ENCODE measurements at regions not wholly inside any gene's neighbourhood (a gene's known extent, or its start where the extent isn't known, plus 50 kb on each side); places are given as distances from the start of the nearest gene placed in this dataset.
"Not testable (repeated sequence)": the region's sequence is repeated elsewhere in the genome, so short reads cannot be mapped to it uniquely, and the experiment has no call there.

- Histone ChIP-seq H3K4me1 (replicated peaks) (no peaks in the 10 kb centered on the region), H3K27ac (peak overlapping the region in 1 of 2 donors; percentile 52), H3K36me3 (no peaks in the 10 kb centered on the region), H3K9me3 (no peaks in the 10 kb centered on the region), H3K27me3 (replicated peaks; ENCODE audit: insufficient read depth) (no peaks in the 10 kb centered on the region), H3K4me3 (no peak overlapping the region)
- intact Hi-C loops (cut with DNase I) = no loop called here
- TF ChIP-seq CTCF (IDR thresholded peaks at IDR 0.05) (no peak), POLR2AphosphoS5 (IDR thresholded peaks at IDR 0.05) (peak; percentile 44)
- peak; percentile 25 for DNase-seq (ENCODE audit: low spot score)
- 40% methylated on average over 2 of the region's 2 CpGs for WGBS
These were observed 118.9 kb downstream of the AKR1D1 start for GRCh38 chr7:138195151-138195571.

GRCh38 chr7:138196503-138196946 is 120.3 kb downstream of the AKR1D1 start:
- WGBS = 43% methylated on average over 3 of the region's 3 CpGs
- H3K4me3 ChIP-seq; intact Hi-C loops (cut with DNase I); H3K4me1 ChIP-seq (replicated peaks); H3K27ac ChIP-seq; H3K9me3 ChIP-seq; DNase-seq (ENCODE audit: low spot score); H3K36me3 ChIP-seq; H3K27me3 ChIP-seq (replicated peaks; ENCODE audit: insufficient read depth): not testable (repeated sequence)

- WGBS = 42% methylated on average over 2 of the region's 2 CpGs
- Histone ChIP-seq H3K4me1 (replicated peaks) (no peaks in the 10 kb centered on the region), H3K9me3 (no peaks in the 10 kb centered on the region), H3K27me3 (replicated peaks; ENCODE audit: insufficient read depth) (no peaks in the 10 kb centered on the region), H3K27ac (no peak overlapping the region), H3K36me3 (no peaks in the 10 kb centered on the region), H3K4me3 (no peak overlapping the region)
- intact Hi-C loops (cut with DNase I) = no loop called here
- DNase-seq (ENCODE audit: low spot score) = no peak
- TF ChIP-seq CTCF (IDR thresholded peaks at IDR 0.05) (no peak), POLR2AphosphoS5 (IDR thresholded peaks at IDR 0.05) (no peak), POLR2A (IDR thresholded peaks at IDR 0.05) (no peak)
These were observed 121.0 kb downstream of the AKR1D1 start for GRCh38 chr7:138196971-138197896.

- H3K9me3 ChIP-seq = no peaks in the 10 kb centered on the region
- H3K4me1 ChIP-seq (replicated peaks) = no peaks in the 10 kb centered on the region
- no peaks in the 10 kb centered on the region for H3K36me3 ChIP-seq
- DNase-seq (ENCODE audit: low spot score) = no peak
- 18% methylated on average over 5 of the region's 5 CpGs for WGBS
- H3K27ac ChIP-seq = no peak overlapping the region
- H3K27me3 ChIP-seq (replicated peaks; ENCODE audit: insufficient read depth) = no peaks in the 10 kb centered on the region
- TF ChIP-seq POLR2A (IDR thresholded peaks at IDR 0.05) (no peak), CTCF (IDR thresholded peaks at IDR 0.05) (no peak), POLR2AphosphoS5 (IDR thresholded peaks at IDR 0.05) (no peak)
- intact Hi-C loops (cut with DNase I) = no loop called here
- H3K4me3 ChIP-seq = no peak overlapping the region
These were observed 128.2 kb downstream of the AKR1D1 start for GRCh38 chr7:138204285-138204981.

- Histone ChIP-seq H3K27ac (no peak overlapping the region), H3K9me3 (no peaks in the 10 kb centered on the region), H3K27me3 (replicated peaks; ENCODE audit: insufficient read depth) (no peaks in the 10 kb centered on the region), H3K4me1 (replicated peaks) (no peaks in the 10 kb centered on the region), H3K4me3 (no peak overlapping the region), H3K36me3 (no peaks in the 10 kb centered on the region)
- 68% methylated on average over 2 of the region's 2 CpGs for WGBS
- TF ChIP-seq POLR2AphosphoS5 (IDR thresholded peaks at IDR 0.05) (no peak), CTCF (IDR thresholded peaks at IDR 0.05) (no peak), POLR2A (IDR thresholded peaks at IDR 0.05) (no peak)
- DNase-seq (ENCODE audit: low spot score) = no peak
- intact Hi-C loops (cut with DNase I) = no loop called here
These were observed 128.7 kb downstream of the AKR1D1 start for GRCh38 chr7:138204982-138205298.
